ENCODE measurements at regions not wholly inside any gene's neighbourhood (a gene's known extent, or its start where the extent isn't known, plus 50 kb on each side); places are given as distances from the start of the nearest gene placed in this dataset.

DNA sequence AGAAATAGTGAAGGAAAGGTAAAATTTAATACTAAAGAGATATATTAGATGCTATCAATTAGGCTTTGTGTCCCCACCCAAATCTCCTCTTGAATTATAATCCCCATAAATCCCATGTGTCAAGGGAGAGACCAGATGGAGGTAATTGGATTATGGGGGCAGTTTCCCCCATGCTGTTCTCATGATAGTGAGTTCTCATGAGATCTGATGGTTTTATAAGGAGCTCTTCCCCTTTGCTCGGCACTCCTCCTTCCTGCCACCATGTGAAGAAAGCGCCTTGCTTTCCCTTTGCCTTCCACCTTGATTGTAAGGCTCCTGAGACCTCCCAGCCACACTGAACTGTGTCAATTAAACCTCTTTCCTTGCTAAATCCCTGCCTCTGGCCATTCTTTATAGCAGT is 697.0 kb upstream of the RGMB start:
- TF ChIP-seq GATA3 (IDR thresholded peaks at IDR 0.05; ENCODE audit: low read depth, low read length) (no peak), GATA2 (IDR thresholded peaks at IDR 0.05; ENCODE audit: low read depth, low read length) (no peak)

Measured in SH-SY5Y (cell line).